IgD-negative memory B cell (primary cell): ENCODE measurements at regions not wholly inside any gene's neighbourhood (a gene's known extent, or its start where the extent isn't known, plus 50 kb on each side); places are given as distances from the start of the nearest gene placed in this dataset.

Experiments used
- H3K27ac Mint-ChIP-seq, 3 donors: one replicate each; pipeline ENCODE4 v1.8.0; 2020 to 2022; ENCODE audit warnings: mild to moderate bottlenecking in 3 of 3, mixed read lengths in 3 of 3, moderate library complexity in 1 of 3
- H3K27me3 Mint-ChIP-seq: one replicate; pipeline ENCODE4 v1.8.0; 2021; ENCODE audit warnings: mixed read lengths
- H3K36me3 Mint-ChIP-seq: one replicate; pipeline ENCODE4 v1.8.0; 2020; ENCODE audit warnings: mild to moderate bottlenecking, mixed read lengths
- H3K4me1 Mint-ChIP-seq, 3 donors: one replicate each; pipeline ENCODE4 v1.8.0; 2020 to 2022; ENCODE audit warnings: mixed read lengths in 3 of 3, mild to moderate bottlenecking in 1 of 3
- H3K4me3 Mint-ChIP-seq, 4 donors: one replicate each; pipeline ENCODE4 v1.8.0; 2020 to 2022; ENCODE audit warnings: mild to moderate bottlenecking in 4 of 4, mixed read lengths in 4 of 4, moderate library complexity in 3 of 4
- H3K9me3 Mint-ChIP-seq, 3 donors: one replicate each; pipeline ENCODE4 v1.8.0; 2020 to 2021; ENCODE audit warnings: mixed read lengths in 3 of 3, mild to moderate bottlenecking in 1 of 3

GRCh38 chr12:41905073-41905758, 239.5 kb downstream of the GXYLT1 start:
- no peaks in the 10 kb centered on the region for H3K27me3 Mint-ChIP-seq
- H3K4me3 Mint-ChIP-seq, result no peak overlapping the region
- no peaks in the 10 kb centered on the region for H3K4me1 Mint-ChIP-seq
- no peak overlapping the region for H3K27ac Mint-ChIP-seq
- peaks cover 3% of the 10 kb centered on the region for H3K36me3 Mint-ChIP-seq
- no peaks in the 10 kb centered on the region for H3K9me3 Mint-ChIP-seq

DNA sequence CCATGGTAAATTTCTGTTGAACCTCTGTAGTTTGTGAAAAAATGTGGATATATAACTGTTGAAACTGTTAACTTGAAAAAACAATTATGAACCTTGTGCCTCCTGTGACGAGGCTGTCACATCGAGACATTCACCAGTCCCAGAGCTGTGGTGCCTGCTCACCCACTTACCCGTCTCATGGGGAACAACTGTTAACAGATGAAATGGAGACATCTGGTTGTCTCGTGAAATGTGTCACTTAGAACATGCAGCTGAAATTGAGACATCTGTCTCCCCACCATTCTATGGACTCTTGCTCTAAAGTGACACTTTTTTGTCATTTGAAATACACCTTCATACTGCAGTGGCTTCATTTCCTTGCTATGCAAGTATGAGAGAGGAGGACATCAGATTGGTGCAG, 240.6 kb downstream of the GXYLT1 start:
- H3K4me3 Mint-ChIP-seq, result no peak overlapping the region
- no peaks in the 10 kb centered on the region for H3K4me1 Mint-ChIP-seq
- no peaks in the 10 kb centered on the region for H3K9me3 Mint-ChIP-seq
- no peak overlapping the region for H3K27ac Mint-ChIP-seq
- no peaks in the 10 kb centered on the region for H3K27me3 Mint-ChIP-seq
- no peaks in the 10 kb centered on the region for H3K36me3 Mint-ChIP-seq

- H3K9me3 Mint-ChIP-seq, result no peaks in the 10 kb centered on the region
- no peak overlapping the region for H3K27ac Mint-ChIP-seq
- H3K4me3 Mint-ChIP-seq, result no peak overlapping the region
- H3K4me1 Mint-ChIP-seq, result no peaks in the 10 kb centered on the region
- no peaks in the 10 kb centered on the region for H3K27me3 Mint-ChIP-seq
- no peaks in the 10 kb centered on the region for H3K36me3 Mint-ChIP-seq
These were observed 241.5 kb downstream of the GXYLT1 start for GRCh38 chr12:41903014-41903708.

- Mint-ChIP-seq H3K27ac (no peak overlapping the region), H3K4me1 (no peaks in the 10 kb centered on the region), H3K9me3 (peaks cover 0 to 4% (median 0%) of the 10 kb centered on the region in 3 donors), H3K36me3 (no peaks in the 10 kb centered on the region), H3K27me3 (peaks cover 4% of the 10 kb centered on the region), H3K4me3 (no peak overlapping the region)
These were observed 245.1 kb downstream of the GXYLT1 start for GRCh38 chr12:41899577-41899976.

DNA sequence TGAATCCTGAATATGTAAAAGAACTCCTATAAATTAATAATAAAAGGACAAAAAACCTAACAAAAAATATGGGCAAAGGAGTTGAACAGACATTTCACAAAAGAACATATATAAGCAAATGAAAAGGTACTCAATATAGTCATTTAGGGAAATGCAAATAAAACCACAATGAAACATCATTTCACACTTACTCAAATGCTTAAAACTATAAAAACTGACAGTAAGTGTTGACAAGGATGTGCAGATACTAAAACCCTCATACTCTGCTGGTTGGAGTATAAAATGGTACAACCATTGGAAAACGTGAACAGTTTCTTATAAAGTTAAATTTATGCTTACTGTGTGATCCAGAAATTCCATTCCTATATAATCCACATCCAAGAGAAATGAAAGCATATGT, 247.1 kb downstream of the GXYLT1 start:
- H3K27ac Mint-ChIP-seq, result no peak overlapping the region
- H3K4me3 Mint-ChIP-seq, result no peak overlapping the region
- H3K27me3 Mint-ChIP-seq, result peaks cover 5% of the 10 kb centered on the region
- no peaks in the 10 kb centered on the region for H3K36me3 Mint-ChIP-seq
- peaks cover 0 to 4% (median 0%) of the 10 kb centered on the region in 3 donors for H3K9me3 Mint-ChIP-seq
- H3K4me1 Mint-ChIP-seq, result no peaks in the 10 kb centered on the region

DNA sequence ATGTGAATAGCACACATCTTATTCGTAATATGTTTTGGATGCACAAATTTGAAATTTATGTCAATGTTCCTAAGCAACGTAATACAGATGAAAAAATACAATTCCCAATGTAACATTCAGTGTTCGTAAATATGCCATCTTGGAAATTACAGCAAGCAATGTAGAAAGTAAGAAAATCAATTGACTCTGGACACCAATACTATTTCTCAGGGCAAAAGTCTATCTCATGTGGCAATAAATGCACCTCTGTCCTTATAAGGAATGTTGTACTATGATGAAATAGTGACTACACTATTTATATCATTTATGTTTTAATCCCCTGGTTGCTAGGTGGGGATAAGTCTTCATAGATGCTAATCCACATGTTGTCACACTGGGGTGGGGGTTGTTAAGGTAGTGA, 251.2 kb downstream of the GXYLT1 start:
- Mint-ChIP-seq H3K9me3 (peaks cover 0 to 4% (median 0%) of the 10 kb centered on the region in 3 donors), H3K4me1 (no peaks in the 10 kb centered on the region), H3K27me3 (peaks cover 8% of the 10 kb centered on the region), H3K4me3 (no peak overlapping the region), H3K36me3 (no peaks in the 10 kb centered on the region), H3K27ac (no peak overlapping the region)

DNA sequence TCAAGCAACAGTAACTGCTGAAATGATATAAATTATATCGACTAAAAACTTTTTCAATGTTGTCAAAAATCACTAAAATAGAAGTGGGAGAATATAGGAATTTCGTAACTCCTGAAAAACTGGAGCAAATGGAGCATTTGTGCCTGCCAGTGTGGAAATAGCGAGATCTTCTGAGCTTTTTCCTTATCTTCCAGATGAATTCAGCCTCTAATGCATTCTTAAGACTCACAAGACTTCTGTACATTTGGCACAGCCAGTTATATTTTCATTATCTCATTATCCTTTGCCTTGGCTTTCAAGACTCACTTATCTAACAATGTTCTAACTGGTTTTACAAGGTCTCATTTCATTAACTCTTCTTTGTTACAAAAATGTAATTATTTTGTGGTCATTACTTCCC, 252.4 kb downstream of the GXYLT1 start:
- peaks cover 8% of the 10 kb centered on the region for H3K27me3 Mint-ChIP-seq
- no peaks in the 10 kb centered on the region for H3K36me3 Mint-ChIP-seq
- no peak overlapping the region for H3K27ac Mint-ChIP-seq
- H3K4me1 Mint-ChIP-seq, result no peaks in the 10 kb centered on the region
- H3K4me3 Mint-ChIP-seq, result no peak overlapping the region
- peaks cover 0 to 4% (median 0%) of the 10 kb centered on the region in 3 donors for H3K9me3 Mint-ChIP-seq

DNA sequence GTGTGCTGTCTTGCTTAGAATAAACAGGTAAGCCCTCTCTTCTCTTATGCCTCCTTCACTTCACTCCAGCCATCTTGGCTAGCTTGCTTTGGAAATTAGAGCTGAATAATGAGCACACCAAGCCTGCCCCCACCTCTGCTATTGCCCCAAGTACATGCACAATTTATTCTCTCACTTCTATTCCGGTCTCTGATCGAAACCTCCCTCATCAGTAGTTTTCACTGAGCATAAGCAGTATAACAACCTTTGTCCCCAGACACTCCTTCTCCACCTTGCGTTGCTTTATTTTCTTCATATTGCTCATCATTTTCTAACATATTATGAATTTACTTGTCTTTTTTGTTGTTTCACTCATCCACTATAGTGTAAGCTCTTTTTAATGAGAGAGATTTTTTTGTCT, 253.4 kb downstream of the GXYLT1 start:
- Mint-ChIP-seq H3K4me1 (no peaks in the 10 kb centered on the region), H3K27me3 (peaks cover 11% of the 10 kb centered on the region), H3K9me3 (peaks cover 0 to 4% (median 0%) of the 10 kb centered on the region in 3 donors), H3K4me3 (no peak overlapping the region), H3K27ac (no peak overlapping the region), H3K36me3 (no peaks in the 10 kb centered on the region)

GRCh38 chr12:41888285-41888684, 256.4 kb downstream of the GXYLT1 start:
- H3K27me3 Mint-ChIP-seq, result peaks cover 6% of the 10 kb centered on the region
- no peaks in the 10 kb centered on the region for H3K4me1 Mint-ChIP-seq
- no peak overlapping the region for H3K4me3 Mint-ChIP-seq
- peaks cover 0 to 1% (median 0%) of the 10 kb centered on the region in 3 donors for H3K9me3 Mint-ChIP-seq
- no peak overlapping the region for H3K27ac Mint-ChIP-seq
- H3K36me3 Mint-ChIP-seq, result no peaks in the 10 kb centered on the region

- Mint-ChIP-seq H3K27ac (no peak overlapping the region), H3K27me3 (peaks cover 3% of the 10 kb centered on the region), H3K36me3 (no peaks in the 10 kb centered on the region), H3K9me3 (peaks cover 0 to 2% (median 0%) of the 10 kb centered on the region in 3 donors), H3K4me1 (no peaks in the 10 kb centered on the region), H3K4me3 (no peak overlapping the region)
These were observed 262.5 kb downstream of the GXYLT1 start for GRCh38 chr12:41881891-41882805.

- Mint-ChIP-seq H3K9me3 (peaks cover 0 to 5% (median 2%) of the 10 kb centered on the region in 3 donors), H3K27ac (no peak overlapping the region), H3K4me3 (no peak overlapping the region), H3K36me3 (peaks cover 1% of the 10 kb centered on the region), H3K27me3 (peaks cover 9% of the 10 kb centered on the region), H3K4me1 (no peaks in the 10 kb centered on the region)
These were observed 275.2 kb downstream of the GXYLT1 start for GRCh38 chr12:41869432-41869831.

DNA sequence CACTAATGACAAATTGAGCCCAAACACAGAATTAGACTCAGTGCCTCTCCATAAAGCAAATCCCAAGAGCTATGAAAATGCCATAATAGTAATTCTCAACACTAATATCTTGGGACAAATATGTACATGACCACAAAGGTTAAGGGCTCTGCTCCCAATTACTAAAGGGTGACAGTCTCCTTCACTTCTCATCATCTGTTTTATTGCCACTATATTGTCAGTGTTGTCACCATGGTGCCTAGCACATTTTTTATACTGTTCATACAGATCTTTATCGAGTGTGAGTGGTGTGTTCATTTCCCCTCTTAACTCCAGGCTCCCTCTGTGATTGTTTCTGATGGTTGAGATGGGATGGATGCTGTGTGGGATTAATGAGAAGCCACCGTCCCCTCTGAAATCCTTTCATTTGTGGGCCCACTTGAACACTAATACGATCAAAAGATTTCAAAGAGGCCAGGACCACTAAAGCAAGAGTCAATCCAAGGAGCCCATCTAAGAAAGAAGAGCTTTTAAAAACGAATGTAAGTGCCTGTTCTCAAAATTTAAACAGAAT, 277.7 kb downstream of the GXYLT1 start:
- Mint-ChIP-seq H3K36me3 (peaks cover 1% of the 10 kb centered on the region), H3K27ac (peak overlapping the region in 1 of 3 donors; percentile 51), H3K4me1 (no peaks in the 10 kb centered on the region), H3K27me3 (peaks cover 4% of the 10 kb centered on the region), H3K9me3 (peaks cover 0 to 9% (median 7%) of the 10 kb centered on the region in 3 donors), H3K4me3 (no peak overlapping the region)

- H3K4me1 Mint-ChIP-seq, result no peaks in the 10 kb centered on the region
These were observed 288.4 kb downstream of the GXYLT1 start for GRCh38 chr12:41856228-41856627.

DNA sequence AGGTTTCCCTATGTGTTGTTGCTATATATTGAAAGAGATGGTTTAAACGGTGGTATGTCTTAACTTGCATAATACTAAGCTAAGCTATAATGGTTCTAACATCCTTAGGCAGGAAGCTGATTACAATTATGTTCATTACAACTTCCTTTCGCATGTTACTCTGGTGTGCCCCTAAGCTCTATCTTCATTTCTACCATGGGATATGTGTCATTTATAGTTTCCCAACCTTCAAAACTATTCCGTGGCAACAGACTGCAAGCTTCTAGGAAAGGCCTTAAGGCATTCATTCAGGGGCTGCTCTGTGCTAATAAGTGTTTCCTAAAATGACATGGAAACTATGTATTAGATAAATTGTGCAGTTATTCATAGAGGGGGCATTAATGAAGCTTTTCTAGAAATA, 294.6 kb downstream of the GXYLT1 start:
- Mint-ChIP-seq H3K36me3 (no peaks in the 10 kb centered on the region), H3K9me3 (peaks cover 0 to 5% (median 4%) of the 10 kb centered on the region in 3 donors), H3K4me3 (no peak overlapping the region), H3K27ac (no peak overlapping the region), H3K27me3 (peaks cover 5% of the 10 kb centered on the region), H3K4me1 (peaks cover 0 to 1% (median 0%) of the 10 kb centered on the region in 3 donors)

More at GRCh38 chr12:41856228-41856627, 288.4 kb downstream of the GXYLT1 start:
- peaks cover 0 to 3% (median 0%) of the 10 kb centered on the region in 3 donors for H3K9me3 Mint-ChIP-seq
- H3K36me3 Mint-ChIP-seq, result peaks cover 1% of the 10 kb centered on the region
- H3K27me3 Mint-ChIP-seq, result peaks cover 10% of the 10 kb centered on the region
- no peak overlapping the region for H3K27ac Mint-ChIP-seq
- no peak overlapping the region for H3K4me3 Mint-ChIP-seq

DNA sequence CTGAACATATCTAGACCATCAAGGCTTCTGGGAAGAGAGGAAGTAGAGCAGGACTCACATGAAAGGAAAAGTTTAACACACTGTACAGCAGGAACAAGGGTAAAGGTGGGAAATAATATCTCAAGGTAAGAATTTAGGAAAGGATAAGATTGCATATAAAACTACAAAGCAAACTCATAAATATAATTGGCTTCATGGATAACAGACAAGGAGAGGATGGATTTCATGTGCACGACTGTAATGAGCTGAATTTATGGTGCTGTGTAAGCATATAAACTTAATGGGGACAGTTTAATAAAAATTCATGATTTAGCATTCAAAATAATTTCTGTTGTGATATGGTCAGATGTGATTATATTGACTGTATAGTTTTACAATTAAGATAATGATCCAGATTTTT, 298.0 kb downstream of the GXYLT1 start:
- Mint-ChIP-seq H3K27ac (no peak overlapping the region), H3K4me1 (peaks cover 0 to 1% (median 0%) of the 10 kb centered on the region in 3 donors), H3K36me3 (no peaks in the 10 kb centered on the region), H3K27me3 (peaks cover 4% of the 10 kb centered on the region), H3K9me3 (peaks cover 0 to 4% (median 2%) of the 10 kb centered on the region in 3 donors), H3K4me3 (no peak overlapping the region)
